AG09309 (cell line): ENCODE measurements at regions not wholly inside any gene's neighbourhood (a gene's known extent, or its start where the extent isn't known, plus 50 kb on each side); places are given as distances from the start of the nearest gene placed in this dataset.

ENCODE experiments used
- DNase-seq: peaks from one replicate; pipeline ENCODE4 v3.0.0-alpha.2; 2010; ENCODE audit warnings: low read depth
- H3K4me3 ChIP-seq: 2 replicates; pipeline ENCODE4 v1.5.1; 2011; ENCODE audit warnings: mild to moderate bottlenecking, low read depth, low read length, moderate library complexity; ENCODE audit not compliant: control insufficient read depth
- TF ChIP-seq, protein P1 (sequence below): IDR thresholded peaks from 2 replicates; pipeline ENCODE4 v1.5.1; 2011; ENCODE audit warnings: mild to moderate bottlenecking, low read depth, low read length, inconsistent platforms; ENCODE audit not compliant: insufficient read depth, control insufficient read depth; ENCODE audit errors: missing control alignments

DNA sequence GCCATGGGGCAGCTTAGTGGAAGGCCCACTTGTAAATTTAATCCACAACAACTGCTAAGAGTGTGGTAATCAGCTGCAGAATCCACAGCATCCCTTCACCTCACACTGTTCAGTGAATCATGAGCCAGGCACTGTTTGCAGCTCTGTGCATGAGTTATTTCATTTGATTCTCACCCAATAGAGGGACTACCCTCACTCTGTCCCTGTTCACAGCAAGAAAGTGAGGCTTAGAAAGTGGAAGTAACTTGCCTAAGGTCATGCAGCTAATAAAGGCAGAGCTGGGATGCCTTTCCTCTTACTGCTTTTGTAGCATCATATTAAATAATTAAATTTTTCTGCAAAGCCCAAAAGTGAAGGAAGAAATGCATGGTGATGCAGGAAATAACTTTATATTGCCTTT is 346.5 kb upstream of the PLD5 start:
- DNase-seq: no peak
- TF ChIP-seq, protein P1, sequence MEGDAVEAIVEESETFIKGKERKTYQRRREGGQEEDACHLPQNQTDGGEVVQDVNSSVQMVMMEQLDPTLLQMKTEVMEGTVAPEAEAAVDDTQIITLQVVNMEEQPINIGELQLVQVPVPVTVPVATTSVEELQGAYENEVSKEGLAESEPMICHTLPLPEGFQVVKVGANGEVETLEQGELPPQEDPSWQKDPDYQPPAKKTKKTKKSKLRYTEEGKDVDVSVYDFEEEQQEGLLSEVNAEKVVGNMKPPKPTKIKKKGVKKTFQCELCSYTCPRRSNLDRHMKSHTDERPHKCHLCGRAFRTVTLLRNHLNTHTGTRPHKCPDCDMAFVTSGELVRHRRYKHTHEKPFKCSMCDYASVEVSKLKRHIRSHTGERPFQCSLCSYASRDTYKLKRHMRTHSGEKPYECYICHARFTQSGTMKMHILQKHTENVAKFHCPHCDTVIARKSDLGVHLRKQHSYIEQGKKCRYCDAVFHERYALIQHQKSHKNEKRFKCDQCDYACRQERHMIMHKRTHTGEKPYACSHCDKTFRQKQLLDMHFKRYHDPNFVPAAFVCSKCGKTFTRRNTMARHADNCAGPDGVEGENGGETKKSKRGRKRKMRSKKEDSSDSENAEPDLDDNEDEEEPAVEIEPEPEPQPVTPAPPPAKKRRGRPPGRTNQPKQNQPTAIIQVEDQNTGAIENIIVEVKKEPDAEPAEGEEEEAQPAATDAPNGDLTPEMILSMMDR: no peak
- no peak overlapping the region for H3K4me3 ChIP-seq

DNA sequence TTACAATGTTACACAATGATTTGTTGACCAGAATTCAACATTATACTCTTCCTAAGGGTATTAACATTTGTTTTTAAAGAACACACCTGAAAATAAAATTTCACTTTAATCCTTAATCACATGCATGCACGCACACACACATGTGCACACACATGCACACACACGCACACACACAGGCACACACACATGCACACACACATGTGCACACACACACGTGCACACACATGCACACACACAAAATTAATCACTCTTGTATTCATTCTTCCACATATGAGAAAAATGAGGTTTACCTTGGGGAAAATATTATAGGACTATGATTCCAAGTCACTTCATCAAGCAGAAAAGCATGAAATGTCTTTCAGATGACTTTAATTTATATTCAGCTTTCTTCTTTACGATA is 331.8 kb upstream of the PLD5 start:
- TF ChIP-seq, protein P1: no peak
- DNase-seq: no peak

DNA sequence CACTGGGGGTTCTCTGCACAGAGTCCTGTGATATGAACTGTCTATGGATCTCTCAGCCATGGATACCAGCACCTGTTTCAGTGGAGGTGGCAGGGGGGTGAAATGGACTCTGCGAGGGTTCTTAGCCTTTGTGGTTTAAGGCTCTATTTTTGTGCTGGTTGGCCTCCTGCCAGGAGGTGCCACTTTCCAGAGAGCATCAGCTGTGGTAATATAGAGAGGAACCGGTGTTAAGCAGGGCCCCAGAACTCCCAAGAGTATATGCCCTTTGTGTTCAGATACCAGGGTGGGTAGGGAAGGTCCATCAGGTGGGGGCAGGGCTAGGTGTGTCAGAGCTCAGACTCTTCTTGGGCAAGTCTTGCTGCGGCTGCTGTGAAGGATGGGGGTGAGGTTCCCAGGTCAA is 330.0 kb upstream of the PLD5 start:
- no peak for DNase-seq
- TF ChIP-seq, protein P1: no peak
- no peak overlapping the region for H3K4me3 ChIP-seq

More for the DNA sequence above, 331.8 kb upstream of the PLD5 start:
- no peak overlapping the region for H3K4me3 ChIP-seq

DNA sequence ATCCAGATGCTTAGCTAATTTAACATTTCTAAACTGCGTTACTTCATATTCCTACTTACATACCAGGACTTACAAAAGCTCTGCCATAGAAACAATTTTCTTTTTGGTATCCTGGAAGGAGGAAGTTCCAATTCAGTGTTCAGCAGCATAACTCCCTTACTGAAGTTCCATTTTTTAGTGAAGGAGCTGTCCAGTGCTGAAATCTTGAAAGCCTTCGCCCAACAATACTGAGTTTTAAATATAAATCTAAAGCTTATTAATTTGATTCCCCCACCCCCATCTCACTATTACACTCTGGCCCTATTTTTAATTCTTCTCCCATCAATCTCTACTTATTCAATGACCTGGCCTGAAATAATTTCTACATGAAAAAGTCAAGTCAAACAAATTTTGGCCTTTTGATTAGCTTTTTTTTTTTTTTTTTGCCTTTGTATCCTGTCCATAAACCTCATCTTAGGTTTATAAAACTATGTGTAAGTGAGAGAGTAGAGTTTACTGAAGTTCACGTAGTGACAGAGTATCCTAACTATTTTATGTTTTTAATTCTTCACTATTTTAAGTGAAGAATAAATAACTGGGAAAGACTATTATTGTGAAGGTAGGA is 323.0 kb upstream of the PLD5 start:
- no peak overlapping the region for H3K4me3 ChIP-seq
- TF ChIP-seq, protein P1: no peak
- no peak for DNase-seq

DNA sequence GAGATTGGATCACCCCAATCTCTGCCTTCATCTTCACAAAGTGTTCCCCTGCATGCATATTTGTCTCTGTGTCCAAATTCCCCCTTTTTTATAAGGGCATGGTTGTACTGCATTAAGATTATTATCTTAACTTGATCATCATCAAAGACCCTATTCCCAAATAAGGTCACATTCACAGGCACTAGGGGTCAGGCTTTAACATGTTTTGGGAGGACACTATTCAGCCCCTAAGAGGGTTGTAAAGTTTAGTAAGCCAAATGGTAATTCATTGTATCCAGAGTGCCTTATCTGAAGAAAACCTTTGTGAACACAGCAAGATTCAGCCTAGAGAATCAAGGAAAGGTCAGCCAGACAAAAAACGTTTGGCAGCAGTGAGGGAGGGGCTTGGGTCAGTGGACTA is 317.6 kb upstream of the PLD5 start:
- no peak for DNase-seq
- TF ChIP-seq, protein P1: no peak
- H3K4me3 ChIP-seq: no peak overlapping the region

DNA sequence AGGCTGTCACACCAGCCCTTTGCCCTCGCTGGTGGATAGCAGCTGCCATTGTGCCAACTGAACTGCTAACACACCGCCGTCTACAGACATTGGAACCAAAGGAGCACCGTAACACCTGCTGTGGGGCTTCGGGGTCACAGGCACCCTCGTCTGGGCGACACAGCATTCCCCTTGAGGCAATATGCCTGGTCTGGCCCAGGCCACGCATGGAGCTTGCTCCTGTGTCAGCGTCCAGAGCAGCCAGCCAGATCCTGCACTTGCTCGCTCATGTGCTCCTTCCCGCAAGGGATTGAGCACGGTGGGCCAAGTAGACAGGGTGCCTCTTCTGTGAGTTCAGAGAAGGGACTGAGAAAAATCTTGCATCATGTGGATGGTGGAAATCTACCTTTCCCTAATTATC is 314.6 kb upstream of the PLD5 start:
- no peak overlapping the region for H3K4me3 ChIP-seq
- DNase-seq: no peak
- TF ChIP-seq, protein P1: no peak

DNA sequence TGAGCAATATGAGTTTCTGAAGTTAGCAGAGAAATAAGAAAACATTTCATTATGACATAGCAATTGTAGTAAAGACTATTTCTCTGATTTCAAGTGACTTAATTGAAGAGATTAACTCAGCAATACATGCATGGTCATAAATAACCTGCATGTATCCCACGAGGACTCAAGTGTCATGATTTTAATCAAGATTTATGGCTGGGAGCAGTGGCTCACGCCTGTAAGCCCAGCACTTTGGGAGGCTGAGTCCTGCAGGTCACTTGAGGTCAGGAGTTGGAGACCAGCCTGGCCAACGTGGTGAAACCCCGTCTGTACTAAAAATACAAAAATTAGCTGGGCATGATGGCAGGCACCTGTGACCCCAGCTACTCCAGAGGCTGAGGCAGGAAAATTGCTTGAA is 311.9 kb upstream of the PLD5 start:
- DNase-seq: no peak
- TF ChIP-seq, protein P1: no peak
- no peak overlapping the region for H3K4me3 ChIP-seq
